Endothelial cell (in vitro differentiated cells): ENCODE measurements at regions not wholly inside any gene's neighbourhood (a gene's known extent, or its start where the extent isn't known, plus 50 kb on each side); places are given as distances from the start of the nearest gene placed in this dataset.

ENCODE experiments used
- DNase-seq: peaks from one replicate; pipeline ENCODE4 v3.0.0; 2021; ENCODE audit warnings: low spot score
- H3K27ac Mint-ChIP-seq: one replicate; pipeline ENCODE4 v1.8.0; 2021; ENCODE audit warnings: mixed read lengths, inconsistent platforms; ENCODE audit not compliant: unreplicated experiment
- H3K27me3 Mint-ChIP-seq: one replicate; pipeline ENCODE4 v1.8.0; 2021; ENCODE audit warnings: mild to moderate bottlenecking, moderate library complexity, mixed read lengths, inconsistent platforms; ENCODE audit not compliant: unreplicated experiment
- H3K36me3 Mint-ChIP-seq: one replicate; pipeline ENCODE4 v1.8.0; 2021; ENCODE audit warnings: mild to moderate bottlenecking, low read depth, mixed read lengths, inconsistent platforms; ENCODE audit not compliant: unreplicated experiment
- H3K4me1 Mint-ChIP-seq: one replicate; pipeline ENCODE4 v1.8.0; 2021; ENCODE audit warnings: mild to moderate bottlenecking, mixed read lengths, inconsistent platforms; ENCODE audit not compliant: unreplicated experiment
- H3K4me3 Mint-ChIP-seq: one replicate; pipeline ENCODE4 v1.8.0; 2021; ENCODE audit warnings: mild to moderate bottlenecking, mixed read lengths, inconsistent platforms; ENCODE audit not compliant: unreplicated experiment
- H3K9me3 Mint-ChIP-seq: one replicate; pipeline ENCODE4 v1.8.0; 2021; ENCODE audit warnings: mixed read lengths, inconsistent platforms; ENCODE audit not compliant: unreplicated experiment
- CTCF ChIP-seq: fragments of 200-600 bp; sonication (generic); IDR thresholded peaks from one replicate; pipeline ENCODE4 v1.5.0; 2021; ENCODE audit warnings: antibody characterized with exemption; ENCODE audit not compliant: unreplicated experiment

- Mint-ChIP-seq H3K4me3 (no peak overlapping the region), H3K4me1 (peaks cover 9% of the 10 kb centered on the region), H3K27me3 (no peaks in the 10 kb centered on the region), H3K36me3 (no peaks in the 10 kb centered on the region), H3K27ac (no peak overlapping the region), H3K9me3 (no peaks in the 10 kb centered on the region)
- no peak for TF ChIP-seq CTCF
- DNase-seq = no peak
These were observed 147.2 kb upstream of the EYA4 start for GRCh38 chr6:133093956-133094355.

DNA sequence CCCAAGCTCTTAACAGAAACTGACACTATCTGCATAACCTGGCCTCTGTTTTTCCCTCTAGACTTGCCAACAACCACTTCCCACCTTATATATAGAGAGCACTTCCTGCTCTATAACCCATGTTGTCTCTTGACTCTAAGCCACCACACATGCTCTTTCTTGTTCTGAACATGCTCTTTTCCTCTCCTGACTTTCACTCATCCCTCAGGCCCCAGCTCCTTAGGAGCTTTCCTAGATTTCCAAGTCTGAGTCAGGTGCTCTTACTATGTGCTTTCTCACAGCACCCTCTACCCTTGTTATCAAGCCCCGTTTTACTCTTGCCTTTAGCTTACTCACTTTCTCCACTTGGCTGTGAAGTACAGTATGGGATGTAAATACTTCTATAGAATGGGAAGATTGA is 143.9 kb upstream of the EYA4 start:
- H3K4me3 Mint-ChIP-seq = no peak overlapping the region
- peaks cover 17% of the 10 kb centered on the region for H3K4me1 Mint-ChIP-seq
- no peaks in the 10 kb centered on the region for H3K9me3 Mint-ChIP-seq
- H3K36me3 Mint-ChIP-seq = no peaks in the 10 kb centered on the region
- no peak for DNase-seq
- no peak overlapping the region for H3K27ac Mint-ChIP-seq
- no peaks in the 10 kb centered on the region for H3K27me3 Mint-ChIP-seq
- TF ChIP-seq CTCF = no peak

DNA sequence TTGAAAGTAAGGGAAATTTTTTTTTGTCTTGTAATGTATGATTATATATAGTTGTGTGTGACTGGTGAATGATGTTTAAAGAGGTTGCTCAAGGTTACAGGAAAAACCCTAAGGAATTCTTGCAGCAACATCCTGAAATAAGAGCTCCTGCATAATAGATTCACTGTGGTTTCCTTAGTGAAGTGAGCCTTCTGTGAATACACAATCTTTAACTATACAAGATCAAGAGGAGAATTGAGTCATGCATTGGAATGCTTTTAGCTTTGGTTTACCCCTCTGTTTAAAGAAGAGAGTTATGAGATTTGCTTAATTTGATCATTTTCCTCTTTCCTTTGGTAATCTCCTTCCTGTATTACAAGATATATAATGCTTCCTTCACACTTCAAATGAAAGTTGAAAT is 141.6 kb upstream of the EYA4 start:
- no peaks in the 10 kb centered on the region for H3K9me3 Mint-ChIP-seq
- peak overlapping the region; percentile 95 for H3K27ac Mint-ChIP-seq
- H3K27me3 Mint-ChIP-seq = no peaks in the 10 kb centered on the region
- no peak for TF ChIP-seq CTCF
- no peak for DNase-seq
- no peak overlapping the region for H3K4me3 Mint-ChIP-seq
- no peaks in the 10 kb centered on the region for H3K36me3 Mint-ChIP-seq
- H3K4me1 Mint-ChIP-seq = peaks cover 17% of the 10 kb centered on the region

GRCh38 chr6:133100865-133101264 is 140.3 kb upstream of the EYA4 start:
- DNase-seq = no peak
- H3K27me3 Mint-ChIP-seq = no peaks in the 10 kb centered on the region
- no peaks in the 10 kb centered on the region for H3K9me3 Mint-ChIP-seq
- no peak for TF ChIP-seq CTCF
- no peak overlapping the region for H3K27ac Mint-ChIP-seq
- H3K4me3 Mint-ChIP-seq = no peak overlapping the region
- H3K4me1 Mint-ChIP-seq = peaks cover 17% of the 10 kb centered on the region
- H3K36me3 Mint-ChIP-seq = no peaks in the 10 kb centered on the region

DNA sequence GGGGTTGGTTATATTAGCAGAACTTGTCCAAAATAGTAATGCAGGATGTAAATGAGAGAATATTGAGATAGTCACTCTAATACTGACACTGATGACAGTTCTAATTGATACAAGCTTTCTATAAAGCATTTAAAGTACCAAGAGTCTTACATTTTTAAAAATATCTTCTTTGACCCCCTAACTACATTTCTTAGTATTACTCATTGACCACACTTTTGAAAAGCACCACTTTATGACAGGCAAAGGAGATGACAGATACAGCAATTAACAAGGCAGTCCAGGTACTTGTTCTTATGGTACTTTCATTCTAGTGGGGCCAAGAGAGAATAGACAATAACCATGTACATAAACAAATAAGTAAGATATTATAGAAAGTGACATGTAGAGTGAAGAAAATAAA is 139.4 kb upstream of the EYA4 start:
- H3K36me3 Mint-ChIP-seq = no peaks in the 10 kb centered on the region
- TF ChIP-seq CTCF = no peak
- H3K27me3 Mint-ChIP-seq = no peaks in the 10 kb centered on the region
- H3K27ac Mint-ChIP-seq = no peak overlapping the region
- H3K9me3 Mint-ChIP-seq = no peaks in the 10 kb centered on the region
- H3K4me1 Mint-ChIP-seq = peaks cover 17% of the 10 kb centered on the region
- no peak overlapping the region for H3K4me3 Mint-ChIP-seq
- DNase-seq = no peak
